ENCODE measurements at regions not wholly inside any gene's neighbourhood (a gene's known extent, or its start where the extent isn't known, plus 50 kb on each side); places are given as distances from the start of the nearest gene placed in this dataset.

DNA sequence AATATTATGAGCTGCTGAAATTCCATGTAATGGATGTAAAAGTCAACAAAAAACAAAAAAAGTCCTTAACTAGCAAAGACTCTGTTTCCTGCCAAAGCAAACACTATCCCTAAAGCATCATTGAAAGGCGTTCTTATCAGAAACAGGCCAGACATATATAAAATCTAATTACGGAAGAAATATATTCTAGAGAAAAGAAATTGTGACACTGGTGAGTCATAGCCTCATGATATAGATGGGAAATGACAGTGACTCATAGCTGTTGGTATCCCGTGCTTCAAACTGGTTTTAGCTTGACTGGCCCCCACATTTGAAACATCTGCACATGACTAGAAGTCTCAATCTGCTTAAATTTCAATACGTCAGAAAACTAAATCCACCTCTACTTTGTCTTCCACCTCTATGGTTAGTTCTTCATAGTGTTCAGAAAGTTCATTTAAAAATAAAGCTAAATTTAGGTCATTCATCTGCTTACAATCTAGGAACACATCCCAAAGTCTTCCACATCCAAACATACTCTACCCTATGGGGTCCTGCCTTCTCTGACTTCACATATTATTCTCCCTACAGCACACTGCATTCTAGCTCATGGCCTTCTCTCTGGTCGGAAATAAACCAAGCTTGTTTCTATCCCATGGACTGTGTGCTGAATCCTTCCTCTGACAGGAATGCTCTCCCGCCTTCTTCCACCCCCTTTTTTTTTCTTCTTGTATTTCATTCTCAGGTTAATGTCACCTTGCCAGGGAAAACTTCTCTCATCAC is 456.3 kb upstream of the ARRDC4 start:
- H3K4me3 Mint-ChIP-seq = no peak overlapping the region
- POLR2A ChIA-PET = no interaction called here
- no peaks in the 10 kb centered on the region for H3K4me1 Mint-ChIP-seq
- CTCF ChIA-PET = no interaction called here
- H3K27ac Mint-ChIP-seq = no peak overlapping the region
- no peak for ATAC-seq
- no peaks in the 10 kb centered on the region; the same call in 1 of the 2 replicates for H3K27me3 Mint-ChIP-seq (ENCODE audit: low read depth)
- peaks cover 7% of the 10 kb centered on the region for H3K9me3 Mint-ChIP-seq
- TF ChIP-seq, protein P1, sequence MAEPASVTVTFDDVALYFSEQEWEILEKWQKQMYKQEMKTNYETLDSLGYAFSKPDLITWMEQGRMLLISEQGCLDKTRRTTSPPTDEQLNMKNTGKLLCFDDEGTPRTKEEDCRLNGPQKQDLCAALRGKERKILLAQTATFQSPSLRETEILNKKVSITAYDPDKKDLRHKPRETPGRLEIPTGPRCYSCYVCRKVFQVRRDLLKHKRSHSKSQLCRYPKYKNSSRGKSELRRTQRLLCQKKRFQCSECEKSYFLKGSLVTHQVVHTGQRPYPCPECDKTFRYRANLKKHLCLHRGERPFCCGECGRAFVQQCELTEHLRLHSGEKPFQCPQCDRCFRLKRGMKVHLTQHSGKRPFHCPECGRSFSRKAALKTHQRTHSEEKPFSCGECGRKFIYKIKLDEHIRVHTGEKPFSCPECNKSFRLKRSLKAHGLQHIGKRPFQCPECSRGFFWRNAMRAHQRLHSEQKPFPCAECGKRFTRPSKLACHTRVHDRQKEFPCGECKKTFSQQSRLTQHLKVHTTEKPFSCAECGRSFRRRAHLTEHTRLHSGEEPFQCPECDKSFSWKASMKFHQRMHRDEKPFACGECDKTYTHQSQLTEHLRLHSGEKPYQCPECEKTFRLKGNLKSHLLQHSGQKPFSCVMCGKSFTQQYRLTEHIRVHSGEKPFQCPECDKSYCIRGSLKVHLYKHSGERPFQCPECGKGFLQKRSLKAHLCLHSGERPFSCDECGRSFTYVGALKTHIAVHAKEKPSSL (CRISPR knock-in tag; conservative IDR thresholded peaks at IDR 0.05) = no peak
- TF ChIP-seq SMAD4 (CRISPR knock-in tag; IDR thresholded peaks at IDR 0.05) (no peak), ZNF317 (CRISPR knock-in tag; IDR thresholded peaks at IDR 0.05; ENCODE audit: borderline replicate concordance, low read depth) (no peak), FOXK1 (CRISPR knock-in tag; IDR thresholded peaks at IDR 0.05) (no peak), SMAD3 (CRISPR knock-in tag; IDR thresholded peaks at IDR 0.05; ENCODE audit: borderline replicate concordance) (no peak), FOXJ3 (CRISPR knock-in tag; IDR thresholded peaks at IDR 0.05; ENCODE audit: borderline replicate concordance) (no peak), GTF2I (CRISPR knock-in tag; conservative IDR thresholded peaks at IDR 0.05) (no peak), GRHL2 (CRISPR knock-in tag; IDR thresholded peaks at IDR 0.05; ENCODE audit: insufficient replicate concordance, severe bottlenecking) (no peak), GABPB1 (CRISPR knock-in tag; IDR thresholded peaks at IDR 0.05) (no peak), NR2C2 (CRISPR knock-in tag; IDR thresholded peaks at IDR 0.05) (no peak)
- TF ChIP-seq, protein P2, sequence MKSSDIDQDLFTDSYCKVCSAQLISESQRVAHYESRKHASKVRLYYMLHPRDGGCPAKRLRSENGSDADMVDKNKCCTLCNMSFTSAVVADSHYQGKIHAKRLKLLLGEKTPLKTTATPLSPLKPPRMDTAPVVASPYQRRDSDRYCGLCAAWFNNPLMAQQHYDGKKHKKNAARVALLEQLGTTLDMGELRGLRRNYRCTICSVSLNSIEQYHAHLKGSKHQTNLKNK (CRISPR knock-in tag; IDR thresholded peaks at IDR 0.05) = no peak
- TF ChIP-seq, protein P3, sequence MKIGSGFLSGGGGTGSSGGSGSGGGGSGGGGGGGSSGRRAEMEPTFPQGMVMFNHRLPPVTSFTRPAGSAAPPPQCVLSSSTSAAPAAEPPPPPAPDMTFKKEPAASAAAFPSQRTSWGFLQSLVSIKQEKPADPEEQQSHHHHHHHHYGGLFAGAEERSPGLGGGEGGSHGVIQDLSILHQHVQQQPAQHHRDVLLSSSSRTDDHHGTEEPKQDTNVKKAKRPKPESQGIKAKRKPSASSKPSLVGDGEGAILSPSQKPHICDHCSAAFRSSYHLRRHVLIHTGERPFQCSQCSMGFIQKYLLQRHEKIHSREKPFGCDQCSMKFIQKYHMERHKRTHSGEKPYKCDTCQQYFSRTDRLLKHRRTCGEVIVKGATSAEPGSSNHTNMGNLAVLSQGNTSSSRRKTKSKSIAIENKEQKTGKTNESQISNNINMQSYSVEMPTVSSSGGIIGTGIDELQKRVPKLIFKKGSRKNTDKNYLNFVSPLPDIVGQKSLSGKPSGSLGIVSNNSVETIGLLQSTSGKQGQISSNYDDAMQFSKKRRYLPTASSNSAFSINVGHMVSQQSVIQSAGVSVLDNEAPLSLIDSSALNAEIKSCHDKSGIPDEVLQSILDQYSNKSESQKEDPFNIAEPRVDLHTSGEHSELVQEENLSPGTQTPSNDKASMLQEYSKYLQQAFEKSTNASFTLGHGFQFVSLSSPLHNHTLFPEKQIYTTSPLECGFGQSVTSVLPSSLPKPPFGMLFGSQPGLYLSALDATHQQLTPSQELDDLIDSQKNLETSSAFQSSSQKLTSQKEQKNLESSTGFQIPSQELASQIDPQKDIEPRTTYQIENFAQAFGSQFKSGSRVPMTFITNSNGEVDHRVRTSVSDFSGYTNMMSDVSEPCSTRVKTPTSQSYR (CRISPR knock-in tag; IDR thresholded peaks at IDR 0.05) = no peak
- TF ChIP-seq, protein P4, sequence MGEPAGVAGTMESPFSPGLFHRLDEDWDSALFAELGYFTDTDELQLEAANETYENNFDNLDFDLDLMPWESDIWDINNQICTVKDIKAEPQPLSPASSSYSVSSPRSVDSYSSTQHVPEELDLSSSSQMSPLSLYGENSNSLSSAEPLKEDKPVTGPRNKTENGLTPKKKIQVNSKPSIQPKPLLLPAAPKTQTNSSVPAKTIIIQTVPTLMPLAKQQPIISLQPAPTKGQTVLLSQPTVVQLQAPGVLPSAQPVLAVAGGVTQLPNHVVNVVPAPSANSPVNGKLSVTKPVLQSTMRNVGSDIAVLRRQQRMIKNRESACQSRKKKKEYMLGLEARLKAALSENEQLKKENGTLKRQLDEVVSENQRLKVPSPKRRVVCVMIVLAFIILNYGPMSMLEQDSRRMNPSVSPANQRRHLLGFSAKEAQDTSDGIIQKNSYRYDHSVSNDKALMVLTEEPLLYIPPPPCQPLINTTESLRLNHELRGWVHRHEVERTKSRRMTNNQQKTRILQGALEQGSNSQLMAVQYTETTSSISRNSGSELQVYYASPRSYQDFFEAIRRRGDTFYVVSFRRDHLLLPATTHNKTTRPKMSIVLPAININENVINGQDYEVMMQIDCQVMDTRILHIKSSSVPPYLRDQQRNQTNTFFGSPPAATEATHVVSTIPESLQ (CRISPR knock-in tag; IDR thresholded peaks at IDR 0.05) = no peak
- TF ChIP-seq, protein P5, sequence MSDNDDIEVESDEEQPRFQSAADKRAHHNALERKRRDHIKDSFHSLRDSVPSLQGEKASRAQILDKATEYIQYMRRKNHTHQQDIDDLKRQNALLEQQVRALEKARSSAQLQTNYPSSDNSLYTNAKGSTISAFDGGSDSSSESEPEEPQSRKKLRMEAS (CRISPR knock-in tag; IDR thresholded peaks at IDR 0.05) = no peak
- TF ChIP-seq, protein P6, sequence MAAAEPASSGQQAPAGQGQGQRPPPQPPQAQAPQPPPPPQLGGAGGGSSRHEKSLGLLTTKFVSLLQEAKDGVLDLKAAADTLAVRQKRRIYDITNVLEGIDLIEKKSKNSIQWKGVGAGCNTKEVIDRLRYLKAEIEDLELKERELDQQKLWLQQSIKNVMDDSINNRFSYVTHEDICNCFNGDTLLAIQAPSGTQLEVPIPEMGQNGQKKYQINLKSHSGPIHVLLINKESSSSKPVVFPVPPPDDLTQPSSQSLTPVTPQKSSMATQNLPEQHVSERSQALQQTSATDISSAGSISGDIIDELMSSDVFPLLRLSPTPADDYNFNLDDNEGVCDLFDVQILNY (CRISPR knock-in tag; IDR thresholded peaks at IDR 0.05) = no peak
- TF ChIP-seq, protein P7, sequence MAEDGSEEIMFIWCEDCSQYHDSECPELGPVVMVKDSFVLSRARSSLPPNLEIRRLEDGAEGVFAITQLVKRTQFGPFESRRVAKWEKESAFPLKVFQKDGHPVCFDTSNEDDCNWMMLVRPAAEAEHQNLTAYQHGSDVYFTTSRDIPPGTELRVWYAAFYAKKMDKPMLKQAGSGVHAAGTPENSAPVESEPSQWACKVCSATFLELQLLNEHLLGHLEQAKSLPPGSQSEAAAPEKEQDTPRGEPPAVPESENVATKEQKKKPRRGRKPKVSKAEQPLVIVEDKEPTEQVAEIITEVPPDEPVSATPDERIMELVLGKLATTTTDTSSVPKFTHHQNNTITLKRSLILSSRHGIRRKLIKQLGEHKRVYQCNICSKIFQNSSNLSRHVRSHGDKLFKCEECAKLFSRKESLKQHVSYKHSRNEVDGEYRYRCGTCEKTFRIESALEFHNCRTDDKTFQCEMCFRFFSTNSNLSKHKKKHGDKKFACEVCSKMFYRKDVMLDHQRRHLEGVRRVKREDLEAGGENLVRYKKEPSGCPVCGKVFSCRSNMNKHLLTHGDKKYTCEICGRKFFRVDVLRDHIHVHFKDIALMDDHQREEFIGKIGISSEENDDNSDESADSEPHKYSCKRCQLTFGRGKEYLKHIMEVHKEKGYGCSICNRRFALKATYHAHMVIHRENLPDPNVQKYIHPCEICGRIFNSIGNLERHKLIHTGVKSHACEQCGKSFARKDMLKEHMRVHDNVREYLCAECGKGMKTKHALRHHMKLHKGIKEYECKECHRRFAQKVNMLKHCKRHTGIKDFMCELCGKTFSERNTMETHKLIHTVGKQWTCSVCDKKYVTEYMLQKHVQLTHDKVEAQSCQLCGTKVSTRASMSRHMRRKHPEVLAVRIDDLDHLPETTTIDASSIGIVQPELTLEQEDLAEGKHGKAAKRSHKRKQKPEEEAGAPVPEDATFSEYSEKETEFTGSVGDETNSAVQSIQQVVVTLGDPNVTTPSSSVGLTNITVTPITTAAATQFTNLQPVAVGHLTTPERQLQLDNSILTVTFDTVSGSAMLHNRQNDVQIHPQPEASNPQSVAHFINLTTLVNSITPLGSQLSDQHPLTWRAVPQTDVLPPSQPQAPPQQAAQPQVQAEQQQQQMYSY (CRISPR knock-in tag; IDR thresholded peaks at IDR 0.05) = no peak
- no peak for DNase-seq (ENCODE audit: low spot score)
- no peaks in the 10 kb centered on the region for H3K36me3 Mint-ChIP-seq

Measured in WTC11 (cell line).